ENCODE measurements at regions not wholly inside any gene's neighbourhood (a gene's known extent, or its start where the extent isn't known, plus 50 kb on each side); places are given as distances from the start of the nearest gene placed in this dataset.

GRCh38 chr1:67983867-67984266, 66.6 kb downstream of the DIRAS3 start:
- no peak overlapping the region for H3K4me3 ChIP-seq (replicated peaks; ENCODE audit: insufficient read depth, low read length)
- no peak for DNase-seq (ENCODE audit: low read depth in 1 of 2, low spot score in 1 of 2)
- no peak overlapping the region for H3K27ac ChIP-seq (replicated peaks)
- TF ChIP-seq CTCF (IDR thresholded peaks at IDR 0.05; ENCODE audit: insufficient read depth, low read length) (no peak), SPI1 (IDR thresholded peaks at IDR 0.05; ENCODE audit: borderline replicate concordance, low read depth) (no peak), POLR2AphosphoS5 (IDR thresholded peaks at IDR 0.05; ENCODE audit: low read depth) (no peak), GABPA (IDR thresholded peaks at IDR 0.05; ENCODE audit: low read depth) (no peak)
- no peaks in the 10 kb centered on the region for H3K27me3 ChIP-seq (ENCODE audit: insufficient read depth, poor library complexity, severe bottlenecking)

GRCh38 chr1:67980028-67980427, 70.4 kb downstream of the DIRAS3 start:
- TF ChIP-seq GABPA (IDR thresholded peaks at IDR 0.05; ENCODE audit: low read depth) (no peak), SPI1 (IDR thresholded peaks at IDR 0.05; ENCODE audit: borderline replicate concordance, low read depth) (no peak), POLR2AphosphoS5 (IDR thresholded peaks at IDR 0.05; ENCODE audit: low read depth) (no peak), CTCF (IDR thresholded peaks at IDR 0.05; ENCODE audit: insufficient read depth, low read length) (no peak), REST (IDR thresholded peaks at IDR 0.05; ENCODE audit: insufficient replicate concordance, low read depth) (no peak)
- H3K27ac ChIP-seq (replicated peaks) = no peak overlapping the region
- DNase-seq (ENCODE audit: low read depth in 1 of 2, low spot score in 1 of 2) = no peak
- H3K4me3 ChIP-seq (replicated peaks; ENCODE audit: insufficient read depth, low read length) = no peak overlapping the region
- H3K27me3 ChIP-seq (ENCODE audit: insufficient read depth, poor library complexity, severe bottlenecking) = no peaks in the 10 kb centered on the region

GRCh38 chr1:67979532-67979931, 70.9 kb downstream of the DIRAS3 start:
- Histone ChIP-seq H3K4me3 (replicated peaks; ENCODE audit: insufficient read depth, low read length) (no peak overlapping the region), H3K27ac (replicated peaks) (no peak overlapping the region), H3K27me3 (ENCODE audit: insufficient read depth, poor library complexity, severe bottlenecking) (no peaks in the 10 kb centered on the region)
- TF ChIP-seq CTCF (IDR thresholded peaks at IDR 0.05; ENCODE audit: insufficient read depth, low read length) = no peak
- TF ChIP-seq POLR2AphosphoS5 (IDR thresholded peaks at IDR 0.05; ENCODE audit: low read depth) = no peak
- TF ChIP-seq REST (IDR thresholded peaks at IDR 0.05; ENCODE audit: insufficient replicate concordance, low read depth) = no peak
- TF ChIP-seq GABPA (IDR thresholded peaks at IDR 0.05; ENCODE audit: low read depth) = no peak
- no peak for TF ChIP-seq SPI1 (IDR thresholded peaks at IDR 0.05; ENCODE audit: borderline replicate concordance, low read depth)
- DNase-seq (ENCODE audit: low read depth in 1 of 2, low spot score in 1 of 2) = no peak

- H3K27ac ChIP-seq (replicated peaks) = no peak overlapping the region
- no peaks in the 10 kb centered on the region for H3K27me3 ChIP-seq (ENCODE audit: insufficient read depth, poor library complexity, severe bottlenecking)
- no peak for DNase-seq (ENCODE audit: low read depth in 1 of 2, low spot score in 1 of 2)
- no peak overlapping the region for H3K4me3 ChIP-seq (replicated peaks; ENCODE audit: insufficient read depth, low read length)
- no peak for TF ChIP-seq REST (IDR thresholded peaks at IDR 0.05; ENCODE audit: insufficient replicate concordance, low read depth)
- no peak for TF ChIP-seq GABPA (IDR thresholded peaks at IDR 0.05; ENCODE audit: low read depth)
- no peak for TF ChIP-seq CTCF (IDR thresholded peaks at IDR 0.05; ENCODE audit: insufficient read depth, low read length)
Measured at GRCh38 chr1:67978890-67979516, 71.4 kb downstream of the DIRAS3 start.
